ENCODE measurements at regions not wholly inside any gene's neighbourhood (a gene's known extent, or its start where the extent isn't known, plus 50 kb on each side); places are given as distances from the start of the nearest gene placed in this dataset.

DNA sequence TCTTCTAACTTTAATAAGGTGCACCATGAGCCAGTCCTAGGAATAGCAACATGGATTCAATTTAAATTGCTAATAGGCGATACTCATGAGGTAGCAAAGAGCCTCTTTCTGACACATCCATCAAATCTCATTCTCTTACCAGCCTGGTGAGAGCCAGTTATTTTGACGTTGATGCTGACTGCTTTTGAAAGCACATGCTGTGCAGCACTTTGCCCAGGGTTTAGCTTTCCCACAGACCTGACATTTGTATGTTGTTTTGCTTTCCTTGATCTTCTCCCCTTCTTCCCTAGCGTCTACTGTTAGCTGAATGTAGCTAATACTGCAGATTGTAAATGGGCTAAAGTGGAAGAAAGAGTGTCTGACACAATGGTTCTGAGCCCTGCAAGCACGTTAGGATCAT lies 101.1 kb upstream of the CCDC85A start:
- no peak for TF ChIP-seq POLR2A (IDR thresholded peaks at IDR 0.05)
- TF ChIP-seq, protein P1, sequence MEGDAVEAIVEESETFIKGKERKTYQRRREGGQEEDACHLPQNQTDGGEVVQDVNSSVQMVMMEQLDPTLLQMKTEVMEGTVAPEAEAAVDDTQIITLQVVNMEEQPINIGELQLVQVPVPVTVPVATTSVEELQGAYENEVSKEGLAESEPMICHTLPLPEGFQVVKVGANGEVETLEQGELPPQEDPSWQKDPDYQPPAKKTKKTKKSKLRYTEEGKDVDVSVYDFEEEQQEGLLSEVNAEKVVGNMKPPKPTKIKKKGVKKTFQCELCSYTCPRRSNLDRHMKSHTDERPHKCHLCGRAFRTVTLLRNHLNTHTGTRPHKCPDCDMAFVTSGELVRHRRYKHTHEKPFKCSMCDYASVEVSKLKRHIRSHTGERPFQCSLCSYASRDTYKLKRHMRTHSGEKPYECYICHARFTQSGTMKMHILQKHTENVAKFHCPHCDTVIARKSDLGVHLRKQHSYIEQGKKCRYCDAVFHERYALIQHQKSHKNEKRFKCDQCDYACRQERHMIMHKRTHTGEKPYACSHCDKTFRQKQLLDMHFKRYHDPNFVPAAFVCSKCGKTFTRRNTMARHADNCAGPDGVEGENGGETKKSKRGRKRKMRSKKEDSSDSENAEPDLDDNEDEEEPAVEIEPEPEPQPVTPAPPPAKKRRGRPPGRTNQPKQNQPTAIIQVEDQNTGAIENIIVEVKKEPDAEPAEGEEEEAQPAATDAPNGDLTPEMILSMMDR (IDR thresholded peaks at IDR 0.05), result no peak
- intact Hi-C loops (cut with DNase I), result no loop called here
- no peak for ATAC-seq
- no peaks in the 10 kb centered on the region for H3K36me3 ChIP-seq (replicated peaks in 1 of 2; ENCODE audit: insufficient read depth in 1 of 2, low read depth in 2 of 2)
- no peak for DNase-seq
- H3K27me3 ChIP-seq, result no peaks in the 10 kb centered on the region
- H3K4me3 ChIP-seq, result no peak overlapping the region
- 73 to 80% methylated on average over 4 of the region's 4 CpGs for WGBS, 2 donors
- no peaks in the 10 kb centered on the region for H3K4me1 ChIP-seq
- no peak overlapping the region for H3K27ac ChIP-seq
- H3K9me3 ChIP-seq, result no peaks in the 10 kb centered on the region

DNA sequence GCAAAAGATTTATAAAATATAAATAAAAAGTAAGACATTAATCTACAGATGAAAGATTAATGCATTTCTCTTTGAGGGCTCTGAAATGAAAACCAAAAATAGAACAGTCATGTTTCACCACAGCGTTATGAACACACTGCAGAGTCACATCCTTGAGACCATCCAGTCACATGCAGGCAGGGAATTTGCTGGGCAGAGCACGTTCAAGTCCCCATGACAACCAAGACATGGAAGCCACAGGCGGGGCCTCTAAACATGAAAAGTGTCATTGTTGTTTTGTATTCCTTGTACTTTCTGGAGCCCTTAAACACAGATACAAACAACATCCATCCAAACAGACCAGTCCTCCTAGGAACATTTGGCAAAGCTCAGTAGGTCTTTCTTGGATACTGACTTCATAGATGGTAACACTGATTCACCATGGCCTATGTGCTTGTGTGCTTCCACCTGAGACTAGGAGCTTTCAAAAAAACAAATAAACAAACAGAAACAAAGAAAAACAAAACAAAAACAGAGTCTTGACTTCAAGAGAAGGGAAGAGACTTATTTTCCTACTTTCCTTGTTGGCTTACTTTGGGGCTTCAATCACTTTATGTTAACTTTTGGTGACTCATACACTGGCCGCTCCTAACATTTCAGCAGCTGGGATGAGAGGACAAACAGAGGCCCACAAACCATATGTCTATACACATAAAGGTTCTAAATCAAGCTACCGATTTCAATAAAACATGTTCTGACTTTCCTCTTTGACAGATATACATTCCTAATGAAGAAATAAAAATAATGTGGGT lies 99.5 kb upstream of the CCDC85A start:
- no peaks in the 10 kb centered on the region for H3K27me3 ChIP-seq
- H3K27ac ChIP-seq, result no peak overlapping the region
- no peak overlapping the region for H3K4me3 ChIP-seq
- no peaks in the 10 kb centered on the region for H3K36me3 ChIP-seq (replicated peaks in 1 of 2; ENCODE audit: insufficient read depth in 1 of 2, low read depth in 2 of 2)
- no peak for TF ChIP-seq POLR2A (IDR thresholded peaks at IDR 0.05)
- TF ChIP-seq, protein P1 (IDR thresholded peaks at IDR 0.05), result no peak
- H3K9me3 ChIP-seq, result no peaks in the 10 kb centered on the region
- ATAC-seq (no peak), DNase-seq (peak in 1 of 4 donors; percentile 28)
- 75 to 89% methylated on average over 5 of the region's 5 CpGs for whole genome bisulfite sequencing, 2 donors
- no peaks in the 10 kb centered on the region for H3K4me1 ChIP-seq
- intact Hi-C loops (cut with DNase I), result no loop called here

DNA sequence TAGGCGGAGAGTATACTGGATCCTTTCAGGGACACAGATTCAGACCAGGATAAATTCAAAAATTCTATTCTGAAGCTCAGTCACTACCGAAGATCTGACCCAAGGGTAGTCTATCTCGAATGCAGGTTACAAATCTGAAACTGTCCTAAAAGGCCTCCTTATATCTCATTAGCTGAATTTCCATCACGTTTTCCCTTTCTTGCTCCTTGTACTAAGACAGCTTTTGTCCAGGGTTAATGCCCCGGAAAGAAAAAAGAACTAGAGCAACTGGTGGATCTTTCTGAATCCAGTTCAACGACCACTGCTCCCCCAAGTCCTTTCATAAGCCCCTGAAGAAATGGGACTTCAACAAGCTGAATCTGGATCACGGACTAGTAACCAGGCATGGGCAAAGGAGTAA lies 97.5 kb upstream of the CCDC85A start:
- Histone ChIP-seq H3K4me1 (no peaks in the 10 kb centered on the region), H3K36me3 (replicated peaks in 1 of 2; ENCODE audit: insufficient read depth in 1 of 2, low read depth in 2 of 2) (no peaks in the 10 kb centered on the region), H3K4me3 (no peak overlapping the region), H3K9me3 (no peaks in the 10 kb centered on the region), H3K27me3 (no peaks in the 10 kb centered on the region), H3K27ac (no peak overlapping the region)
- intact Hi-C loops (cut with DNase I), result no loop called here
- WGBS, 2 donors, result 79 to 83% methylated on average over 7 of the region's 7 CpGs
- ATAC-seq (no peak), DNase-seq (no peak)
- TF ChIP-seq, protein P1 (IDR thresholded peaks at IDR 0.05), result no peak
- TF ChIP-seq POLR2A (IDR thresholded peaks at IDR 0.05), result no peak

DNA sequence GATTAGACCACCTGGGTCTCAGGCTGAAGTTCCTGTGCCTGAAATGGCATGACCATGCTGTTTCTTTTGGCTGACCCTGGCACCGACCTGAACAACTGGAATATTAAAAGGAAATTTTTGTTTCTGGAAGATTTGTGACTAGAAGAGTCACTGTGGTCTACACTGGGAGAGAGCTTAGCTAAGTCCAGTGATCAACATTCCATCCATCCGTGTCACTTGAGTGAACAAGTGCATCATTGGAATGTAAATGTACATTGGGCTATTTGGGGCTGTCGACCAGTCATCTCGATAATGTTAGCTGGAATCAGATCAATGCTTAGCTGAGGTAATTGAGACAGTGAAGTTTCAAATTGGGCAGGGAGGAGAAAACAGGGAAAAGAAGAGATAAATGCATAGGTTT lies 95.4 kb upstream of the CCDC85A start:
- 72 to 86% methylated on average over 4 of the region's 4 CpGs for WGBS, 2 donors
- ATAC-seq, result no peak
- Histone ChIP-seq H3K9me3 (no peaks in the 10 kb centered on the region), H3K27me3 (no peaks in the 10 kb centered on the region), H3K36me3 (replicated peaks in 1 of 2; ENCODE audit: insufficient read depth in 1 of 2, low read depth in 2 of 2) (no peaks in the 10 kb centered on the region), H3K4me3 (no peak overlapping the region), H3K4me1 (no peaks in the 10 kb centered on the region), H3K27ac (no peak overlapping the region)
- TF ChIP-seq, protein P1 (IDR thresholded peaks at IDR 0.05), result no peak
- TF ChIP-seq POLR2A (IDR thresholded peaks at IDR 0.05), result no peak
- intact Hi-C loops (cut with DNase I), result no loop called here
- DNase-seq, result no peak

DNA sequence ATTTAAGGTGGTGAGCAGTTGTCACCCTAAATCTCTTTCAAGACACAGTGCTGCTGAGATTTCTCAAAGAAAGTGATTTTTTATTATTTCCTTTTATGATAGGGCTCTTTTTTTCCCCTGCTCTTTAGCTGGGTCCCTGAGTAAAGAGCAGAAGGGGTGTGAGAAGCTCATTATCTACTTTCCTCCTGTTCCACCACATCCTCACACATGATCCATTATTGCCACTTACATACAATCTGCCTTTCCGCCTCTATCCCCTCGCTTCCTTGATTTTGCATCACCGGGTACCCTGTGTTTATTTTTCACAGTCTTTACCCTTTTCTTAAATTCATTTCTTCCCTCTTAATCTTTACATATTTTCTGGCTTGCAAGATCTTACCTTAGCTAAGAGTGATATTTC lies 93.9 kb upstream of the CCDC85A start:
- H3K4me3 ChIP-seq, result no peak overlapping the region
- TF ChIP-seq, protein P1 (IDR thresholded peaks at IDR 0.05), result no peak
- H3K9me3 ChIP-seq, result no peaks in the 10 kb centered on the region
- no peaks in the 10 kb centered on the region for H3K36me3 ChIP-seq (replicated peaks in 1 of 2; ENCODE audit: insufficient read depth in 1 of 2, low read depth in 2 of 2)
- H3K27ac ChIP-seq, result no peak overlapping the region
- no peaks in the 10 kb centered on the region for H3K4me1 ChIP-seq
- no peaks in the 10 kb centered on the region for H3K27me3 ChIP-seq
- ATAC-seq, result no peak
- 85 to 95% methylated on average over 3 of the region's 3 CpGs for WGBS, 2 donors
- intact Hi-C loops (cut with DNase I), result no loop called here
- DNase-seq, result no peak
